GM12878 (cell line): ENCODE measurements at regions not wholly inside any gene's neighbourhood (a gene's known extent, or its start where the extent isn't known, plus 50 kb on each side); places are given as distances from the start of the nearest gene placed in this dataset.

Experiments used
- ATAC-seq: fragments of 200-7000 bp; cut with Tn5 transposase; 3 replicates; pipeline ENCODE4 v1.9.1; 2020; ENCODE audit warnings: mild to moderate bottlenecking, moderate library complexity
- BruUV-seq: library from RNA; stranded (reverse); fragments of 400-500 nt; replicated peaks from 2 replicates; lab custom pipeline; 2021; lab: Mats Ljungman, UMichigan
- CTCF ChIA-PET: fragments of 300-600 bp; sonication (Branson Sonifier 250); formaldehyde crosslinking; extraction: SDS; loops from one replicate; lab custom pipeline; 2021; ENCODE audit warnings: inconsistent platforms; lab: Yijun Ruan, JAX
- POLR2A ChIA-PET: fragments of 350-600 bp; formaldehyde crosslinking; extraction: SDS; loops from one replicate; lab custom pipeline; 2021; ENCODE audit warnings: inconsistent platforms; lab: Charles Lee
- RAD21 ChIA-PET: fragments of 300-600 bp; sonication (Branson Sonifier 250); formaldehyde crosslinking; loops from one replicate; lab custom pipeline; 2023; ENCODE audit warnings: antibody characterized with exemption; ENCODE audit not compliant: unreplicated experiment; lab: Charles Lee
- SMC1A ChIA-PET: fragments of 300-600 bp; sonication (Branson Sonifier 250); formaldehyde crosslinking; loops from one replicate; lab custom pipeline; 2023; ENCODE audit not compliant: unreplicated experiment, uncharacterized antibody; lab: Charles Lee
- DNase-seq: peaks from one replicate; pipeline ENCODE4 v3.0.0-alpha.2; 2011; ENCODE audit warnings: low read depth, low spot score
- FAIRE-seq: peaks from 3 replicates; lab custom pipeline; 2011; peaks lifted over from hg19 to GRCh38; lab: Jason Lieb, UNC
- H2AFZ ChIP-seq: 2 replicates; pipeline ENCODE4 v1.6.0; 2011; ENCODE audit warnings: low read depth, low read length, control low read depth; ENCODE audit not compliant: control insufficient read depth
- H3K27ac ChIP-seq: 2 replicates; pipeline ENCODE4 v1.5.1; 2011; ENCODE audit warnings: control low read depth; ENCODE audit not compliant: control insufficient read depth, insufficient read depth
- H3K27me3 ChIP-seq, 2 experiments: replicated peaks in 1 of 2; 2 replicates each; pipeline versions ENCODE4 v1.6.0 to v1.6.1; 2011; ENCODE audit warnings: low read length in 1 of 2; ENCODE audit not compliant: control insufficient read depth in 2 of 2, insufficient read depth in 2 of 2
- H3K36me3 ChIP-seq, 2 experiments: 2 replicates each; pipeline ENCODE4 v1.5.1; 2011; ENCODE audit warnings: low read length in 1 of 2; ENCODE audit not compliant: control insufficient read depth in 2 of 2, insufficient read depth in 2 of 2
- H3K4me1 ChIP-seq: 2 replicates; pipeline ENCODE4 v1.6.1; 2011; ENCODE audit warnings: mild to moderate bottlenecking, low read length, moderate library complexity, mixed read lengths; ENCODE audit not compliant: control insufficient read depth, insufficient read depth
- H3K4me2 ChIP-seq: 2 replicates; pipeline ENCODE4 v1.6.0; 2011; ENCODE audit warnings: control low read depth; ENCODE audit not compliant: control insufficient read depth, insufficient read depth
- H3K4me3 ChIP-seq: fragments of 200-600 bp; sonication (generic); 2 replicates; pipeline ENCODE4 v1.5.1; 2016
- H3K79me2 ChIP-seq: 2 replicates; pipeline ENCODE4 v1.6.0; 2011; ENCODE audit warnings: low read length; ENCODE audit not compliant: control insufficient read depth, insufficient read depth
- H3K9ac ChIP-seq: 2 replicates; pipeline ENCODE4 v1.8.0; 2011; ENCODE audit warnings: low read length, control low read depth, mixed read lengths; ENCODE audit not compliant: control insufficient read depth, insufficient read depth
- H3K9me3 ChIP-seq: replicated peaks from 3 replicates; pipeline ENCODE4 v1.5.1; 2011; ENCODE audit warnings: mild to moderate bottlenecking, low read length; ENCODE audit not compliant: control insufficient read depth, insufficient read depth
- H4K20me1 ChIP-seq: 2 replicates; pipeline ENCODE4 v1.6.0; 2011; ENCODE audit not compliant: control insufficient read depth, insufficient read depth
- BHLHE40 ChIP-seq, 2 experiments: fragments of 450-650 bp in 1 of 2; IDR thresholded peaks; 2 replicates each; pipeline ENCODE4 v1.6.1; 2011 to 2017; ENCODE audit warnings: low read depth in 2 of 2, borderline replicate concordance in 1 of 2, improper control_type of control experiment in 1 of 2, low read length in 1 of 2, mild to moderate bottlenecking in 1 of 2
- BRCA1 ChIP-seq: IDR thresholded peaks from 2 replicates; pipeline ENCODE4 v1.6.1; 2011; ENCODE audit warnings: low read depth, low read length, improper control_type of control experiment
- CEBPB ChIP-seq, 2 experiments: fragments of 150-350 bp in 1 of 2; IDR thresholded peaks; 2 replicates each; pipeline ENCODE4 v1.6.1; 2012 to 2014; ENCODE audit warnings: low read depth in 2 of 2, low read length in 2 of 2, borderline replicate concordance in 1 of 2, inconsistent platforms in 1 of 2
- CEBPZ ChIP-seq: fragments of 150-350 bp; IDR thresholded peaks from 2 replicates; pipeline ENCODE4 v1.6.1; 2016; ENCODE audit warnings: low read depth, low read length
- HDAC6 ChIP-seq: fragments of 200-600 bp; sonication (generic); IDR thresholded peaks from one replicate; pipeline ENCODE4 v1.8.0; 2017; ENCODE audit warnings: antibody characterized with exemption; ENCODE audit not compliant: unreplicated experiment
- KLF5 ChIP-seq: fragments of 450-650 bp; IDR thresholded peaks from 2 replicates; pipeline ENCODE4 v1.6.1; 2014; ENCODE audit warnings: mild to moderate bottlenecking; ENCODE audit not compliant: partially characterized antibody
- MTA3 ChIP-seq: IDR thresholded peaks from 2 replicates; pipeline ENCODE4 v1.6.1; 2012; ENCODE audit warnings: low read length, inconsistent platforms, borderline replicate concordance
- RCOR1 ChIP-seq: conservative IDR thresholded peaks from 2 replicates; pipeline ENCODE4 v1.6.1; 2012; ENCODE audit warnings: low read depth, low read length, improper control_type of control experiment
- REST ChIP-seq: IDR thresholded peaks from 2 replicates; pipeline ENCODE4 v1.6.1; 2012; ENCODE audit warnings: mild to moderate bottlenecking, low read depth, low read length
- SMAD5 ChIP-seq: IDR thresholded peaks from 2 replicates; pipeline ENCODE4 v1.6.1; 2016; ENCODE audit warnings: antibody characterized with exemption, low read depth
- SMC3 ChIP-seq: IDR thresholded peaks from 2 replicates; pipeline ENCODE4 v1.6.1; 2011; ENCODE audit warnings: low read length, improper control_type of control experiment, borderline replicate concordance
- SPI1 ChIP-seq: IDR thresholded peaks from 2 replicates; pipeline ENCODE4 v1.6.1; 2011; ENCODE audit warnings: low read depth, mild to moderate bottlenecking, low read length, moderate library complexity, borderline replicate concordance; ENCODE audit not compliant: insufficient read depth
- ZBED1 ChIP-seq: IDR thresholded peaks from 2 replicates; pipeline ENCODE4 v1.6.1; 2016; ENCODE audit warnings: borderline replicate concordance
- WGBS: methylation state at CpG from one replicate; pipeline ENCODE4 v1.1.6; 2016; ENCODE audit warnings: low lambda C conversion rate; ENCODE audit not compliant: insufficient replicate concordance, insufficient coverage; ENCODE audit errors: missing lambda C conversion rate; 5-methylcytosine and 5-hydroxymethylcytosine counted together
- in situ Hi-C: fragments of 300-500 bp; cut with MboI; formaldehyde crosslinking; loops from 9 replicates; pipeline ENCODE4 v1.14.3; 2018; ENCODE audit warnings: mixed read lengths
- intact Hi-C: fragments of 100-400 bp; cut with micrococcal nuclease; formaldehyde crosslinking; loops from one replicate; pipeline ENCODE4 v1.14.2; 2022; ENCODE audit not compliant: unreplicated experiment
- TF ChIP-seq, protein P1 (sequence below): fragments of 450-650 bp; IDR thresholded peaks from 2 replicates; pipeline ENCODE4 v1.6.1; 2018; ENCODE audit warnings: borderline replicate concordance, mild to moderate bottlenecking; ENCODE audit not compliant: partially characterized antibody
- TF ChIP-seq, protein P2 (sequence below): fragments of 450-650 bp; IDR thresholded peaks from 2 replicates; pipeline ENCODE4 v1.6.1; 2016; ENCODE audit warnings: mild to moderate bottlenecking

DNA sequence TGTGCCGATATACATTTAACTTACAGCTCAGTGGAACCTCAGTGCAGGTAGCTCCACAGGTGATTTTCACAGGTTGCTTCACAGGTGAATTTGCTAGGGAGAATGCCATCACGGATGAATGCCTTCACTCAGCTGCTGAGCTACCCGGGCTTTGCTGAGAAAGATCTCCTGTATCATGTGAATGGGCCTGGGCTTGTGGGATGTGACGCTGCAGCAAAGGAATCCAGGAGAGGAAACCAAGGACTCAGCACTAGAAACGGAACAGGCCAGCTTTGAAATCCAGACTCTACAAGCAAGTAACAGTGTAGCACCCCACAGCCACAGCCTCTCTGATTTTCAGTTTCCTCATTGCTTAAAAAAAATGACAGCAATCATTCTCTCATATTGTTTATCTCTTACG is 271.4 kb upstream of the MAF start:
- H3K4me1 ChIP-seq, result peaks cover 16% of the 10 kb centered on the region
- no peaks in the 10 kb centered on the region for H3K79me2 ChIP-seq
- TF ChIP-seq HDAC6 (no peak), ZBED1 (no peak), RCOR1 (no peak), SMAD5 (no peak), MTA3 (no peak), SPI1 (no peak), CEBPB (IDR thresholded peaks at IDR 0.05; ENCODE audit: borderline replicate concordance in 1 of 2, low read depth in 2 of 2, low read length in 2 of 2) (no peak), CEBPZ (no peak), KLF5 (no peak), BHLHE40 (IDR thresholded peaks at IDR 0.05; ENCODE audit: borderline replicate concordance in 1 of 2, low read depth in 2 of 2, low read length in 1 of 2) (no peak), REST (no peak), BRCA1 (no peak), SMC3 (no peak)
- TF ChIP-seq, protein P1, sequence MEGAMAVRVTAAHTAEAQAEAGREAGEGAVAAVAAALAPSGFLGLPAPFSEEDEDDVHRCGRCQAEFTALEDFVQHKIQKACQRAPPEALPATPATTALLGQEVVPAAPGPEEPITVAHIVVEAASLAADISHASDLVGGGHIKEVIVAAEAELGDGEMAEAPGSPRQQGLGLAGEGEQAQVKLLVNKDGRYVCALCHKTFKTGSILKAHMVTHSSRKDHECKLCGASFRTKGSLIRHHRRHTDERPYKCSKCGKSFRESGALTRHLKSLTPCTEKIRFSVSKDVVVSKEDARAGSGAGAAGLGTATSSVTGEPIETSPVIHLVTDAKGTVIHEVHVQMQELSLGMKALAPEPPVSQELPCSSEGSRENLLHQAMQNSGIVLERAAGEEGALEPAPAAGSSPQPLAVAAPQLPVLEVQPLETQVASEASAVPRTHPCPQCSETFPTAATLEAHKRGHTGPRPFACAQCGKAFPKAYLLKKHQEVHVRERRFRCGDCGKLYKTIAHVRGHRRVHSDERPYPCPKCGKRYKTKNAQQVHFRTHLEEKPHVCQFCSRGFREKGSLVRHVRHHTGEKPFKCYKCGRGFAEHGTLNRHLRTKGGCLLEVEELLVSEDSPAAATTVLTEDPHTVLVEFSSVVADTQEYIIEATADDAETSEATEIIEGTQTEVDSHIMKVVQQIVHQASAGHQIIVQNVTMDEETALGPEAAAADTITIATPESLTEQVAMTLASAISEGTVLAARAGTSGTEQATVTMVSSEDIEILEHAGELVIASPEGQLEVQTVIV, result no peak
- TF ChIP-seq, protein P2, sequence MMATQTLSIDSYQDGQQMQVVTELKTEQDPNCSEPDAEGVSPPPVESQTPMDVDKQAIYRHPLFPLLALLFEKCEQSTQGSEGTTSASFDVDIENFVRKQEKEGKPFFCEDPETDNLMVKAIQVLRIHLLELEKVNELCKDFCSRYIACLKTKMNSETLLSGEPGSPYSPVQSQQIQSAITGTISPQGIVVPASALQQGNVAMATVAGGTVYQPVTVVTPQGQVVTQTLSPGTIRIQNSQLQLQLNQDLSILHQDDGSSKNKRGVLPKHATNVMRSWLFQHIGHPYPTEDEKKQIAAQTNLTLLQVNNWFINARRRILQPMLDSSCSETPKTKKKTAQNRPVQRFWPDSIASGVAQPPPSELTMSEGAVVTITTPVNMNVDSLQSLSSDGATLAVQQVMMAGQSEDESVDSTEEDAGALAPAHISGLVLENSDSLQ, result no peak
- TF ChIP-seq, all 136 proteins: peak for 0
- Histone ChIP-seq H3K9me3 (no peaks in the 10 kb centered on the region), H3K9ac (no peak overlapping the region), H2AFZ (no peak overlapping the region), H3K4me3 (no peak overlapping the region), H3K36me3 (no peaks in the 10 kb centered on the region), H3K4me2 (no peak overlapping the region), H4K20me1 (no peaks in the 10 kb centered on the region), H3K27ac (no peak overlapping the region), H3K27me3 (no peaks in the 10 kb centered on the region)
- FAIRE-seq (no peak), ATAC-seq (no peak), DNase-seq (no peak)
- RAD21 ChIA-PET, result no interaction called here
- intact Hi-C loops (no loop called here), in situ Hi-C loops (no loop called here)
- SMC1A ChIA-PET, result no interaction called here
- CTCF ChIA-PET, result no interaction called here
- WGBS, result 41% methylated on average over 6 of the region's 6 CpGs
- POLR2A ChIA-PET, result no interaction called here
- no TSS peak for BruUV-seq
